ENCODE measurements at regions not wholly inside any gene's neighbourhood (a gene's known extent, or its start where the extent isn't known, plus 50 kb on each side); places are given as distances from the start of the nearest gene placed in this dataset.

DNA sequence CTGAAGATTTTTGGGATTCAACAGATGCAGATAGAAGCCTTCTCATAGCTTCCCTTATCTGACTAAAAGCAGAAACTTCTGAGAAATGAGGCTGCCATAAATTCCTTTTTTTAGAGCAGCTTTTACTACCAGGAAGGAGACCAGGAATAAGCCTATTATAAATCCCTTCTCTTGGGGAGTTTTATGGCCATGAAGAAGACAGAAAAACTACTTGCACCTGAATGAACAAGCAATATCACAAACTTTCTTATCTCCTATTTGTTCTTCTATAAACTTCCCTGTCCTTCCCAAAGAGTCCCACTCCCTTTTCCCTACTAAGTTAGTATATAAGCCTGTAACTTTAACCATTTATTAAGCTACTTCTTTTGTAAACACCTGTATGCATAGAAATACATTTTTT, 603.1 kb downstream of the NSUN3 start (continued):
- TF ChIP-seq, protein P1, sequence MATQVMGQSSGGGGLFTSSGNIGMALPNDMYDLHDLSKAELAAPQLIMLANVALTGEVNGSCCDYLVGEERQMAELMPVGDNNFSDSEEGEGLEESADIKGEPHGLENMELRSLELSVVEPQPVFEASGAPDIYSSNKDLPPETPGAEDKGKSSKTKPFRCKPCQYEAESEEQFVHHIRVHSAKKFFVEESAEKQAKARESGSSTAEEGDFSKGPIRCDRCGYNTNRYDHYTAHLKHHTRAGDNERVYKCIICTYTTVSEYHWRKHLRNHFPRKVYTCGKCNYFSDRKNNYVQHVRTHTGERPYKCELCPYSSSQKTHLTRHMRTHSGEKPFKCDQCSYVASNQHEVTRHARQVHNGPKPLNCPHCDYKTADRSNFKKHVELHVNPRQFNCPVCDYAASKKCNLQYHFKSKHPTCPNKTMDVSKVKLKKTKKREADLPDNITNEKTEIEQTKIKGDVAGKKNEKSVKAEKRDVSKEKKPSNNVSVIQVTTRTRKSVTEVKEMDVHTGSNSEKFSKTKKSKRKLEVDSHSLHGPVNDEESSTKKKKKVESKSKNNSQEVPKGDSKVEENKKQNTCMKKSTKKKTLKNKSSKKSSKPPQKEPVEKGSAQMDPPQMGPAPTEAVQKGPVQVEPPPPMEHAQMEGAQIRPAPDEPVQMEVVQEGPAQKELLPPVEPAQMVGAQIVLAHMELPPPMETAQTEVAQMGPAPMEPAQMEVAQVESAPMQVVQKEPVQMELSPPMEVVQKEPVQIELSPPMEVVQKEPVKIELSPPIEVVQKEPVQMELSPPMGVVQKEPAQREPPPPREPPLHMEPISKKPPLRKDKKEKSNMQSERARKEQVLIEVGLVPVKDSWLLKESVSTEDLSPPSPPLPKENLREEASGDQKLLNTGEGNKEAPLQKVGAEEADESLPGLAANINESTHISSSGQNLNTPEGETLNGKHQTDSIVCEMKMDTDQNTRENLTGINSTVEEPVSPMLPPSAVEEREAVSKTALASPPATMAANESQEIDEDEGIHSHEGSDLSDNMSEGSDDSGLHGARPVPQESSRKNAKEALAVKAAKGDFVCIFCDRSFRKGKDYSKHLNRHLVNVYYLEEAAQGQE (IDR thresholded peaks at IDR 0.05; ENCODE audit: unreplicated experiment), result no peak
- no peak for TF ChIP-seq ZNF114 (CRISPR knock-in tag; IDR thresholded peaks at IDR 0.05)
- TF ChIP-seq NANOG (IDR thresholded peaks at IDR 0.05; ENCODE audit: borderline replicate concordance), result no peak
- no peak for TF ChIP-seq CREB1 (CRISPR knock-in tag; IDR thresholded peaks at IDR 0.05; ENCODE audit: low read depth)
- no peak for TF ChIP-seq JUNB (IDR thresholded peaks at IDR 0.05; ENCODE audit: unreplicated experiment)
- TF ChIP-seq, protein P2, sequence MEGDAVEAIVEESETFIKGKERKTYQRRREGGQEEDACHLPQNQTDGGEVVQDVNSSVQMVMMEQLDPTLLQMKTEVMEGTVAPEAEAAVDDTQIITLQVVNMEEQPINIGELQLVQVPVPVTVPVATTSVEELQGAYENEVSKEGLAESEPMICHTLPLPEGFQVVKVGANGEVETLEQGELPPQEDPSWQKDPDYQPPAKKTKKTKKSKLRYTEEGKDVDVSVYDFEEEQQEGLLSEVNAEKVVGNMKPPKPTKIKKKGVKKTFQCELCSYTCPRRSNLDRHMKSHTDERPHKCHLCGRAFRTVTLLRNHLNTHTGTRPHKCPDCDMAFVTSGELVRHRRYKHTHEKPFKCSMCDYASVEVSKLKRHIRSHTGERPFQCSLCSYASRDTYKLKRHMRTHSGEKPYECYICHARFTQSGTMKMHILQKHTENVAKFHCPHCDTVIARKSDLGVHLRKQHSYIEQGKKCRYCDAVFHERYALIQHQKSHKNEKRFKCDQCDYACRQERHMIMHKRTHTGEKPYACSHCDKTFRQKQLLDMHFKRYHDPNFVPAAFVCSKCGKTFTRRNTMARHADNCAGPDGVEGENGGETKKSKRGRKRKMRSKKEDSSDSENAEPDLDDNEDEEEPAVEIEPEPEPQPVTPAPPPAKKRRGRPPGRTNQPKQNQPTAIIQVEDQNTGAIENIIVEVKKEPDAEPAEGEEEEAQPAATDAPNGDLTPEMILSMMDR (conservative IDR thresholded peaks at IDR 0.05; ENCODE audit: low read depth in 2 of 2), result no peak

DNA sequence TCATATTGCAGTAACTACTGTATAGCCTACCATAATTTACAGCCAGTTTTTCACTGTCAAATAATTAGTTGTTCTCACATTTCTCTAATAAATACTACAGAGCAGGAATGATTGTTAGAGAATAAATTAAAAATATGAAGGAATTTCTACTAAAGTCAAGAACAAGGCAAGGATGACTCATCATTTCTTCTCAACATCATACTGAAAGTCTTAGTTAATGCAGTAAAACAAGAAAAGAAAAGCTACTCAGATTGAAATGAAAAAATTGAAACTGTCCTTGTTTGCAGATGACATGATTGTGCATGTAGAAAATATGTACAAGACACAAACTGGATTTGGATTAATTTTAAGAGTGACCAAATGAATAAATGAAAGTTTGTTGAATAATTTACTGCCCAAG, 608.2 kb downstream of the NSUN3 start:
- H3F3A ChIP-seq (replicated peaks; ENCODE audit: low read depth), result no peaks in the 10 kb centered on the region
- H2AFZ ChIP-seq, result no peak overlapping the region
- no peaks in the 10 kb centered on the region for H3K27me3 ChIP-seq (ENCODE audit: insufficient read depth)
- DNase-seq (ENCODE audit: low spot score) (no peak), ATAC-seq (no peak)
- H3K9me2 ChIP-seq (ENCODE audit: insufficient read depth), result no peaks in the 10 kb centered on the region
- no peaks in the 10 kb centered on the region for H3K79me2 ChIP-seq (replicated peaks; ENCODE audit: insufficient read depth)
- Mint-ChIP-seq H3K27me3 (ENCODE audit: insufficient read depth, low read depth, poor library complexity) (no peaks in the 10 kb centered on the region), H3K27ac (no peak overlapping the region), H3K4me1 (peaks cover 2% of the 10 kb centered on the region; the same call in 2 of the 3 replicates), H3K4me3 (no peak overlapping the region), H3K9me3 (0 out of 3 replicates have a peak, but pooled peaks cover 4% of the 10 kb centered on the region), H3K36me3 (ENCODE audit: low read depth) (no peaks in the 10 kb centered on the region)
- no peaks in the 10 kb centered on the region for H3K36me3 ChIP-seq (ENCODE audit: insufficient read depth)
- no peaks in the 10 kb centered on the region for H4K20me1 ChIP-seq (replicated peaks; ENCODE audit: insufficient read depth)
- no peak overlapping the region for H3K4me3 ChIP-seq
- H3K4me1 ChIP-seq (ENCODE audit: insufficient read depth), result no peaks in the 10 kb centered on the region
- no peak overlapping the region for H3K4me2 ChIP-seq
- no peak overlapping the region for H3K27ac ChIP-seq (ENCODE audit: low read depth)
- TF ChIP-seq EZH2 (IDR thresholded peaks at IDR 0.05; ENCODE audit: low read depth, unreplicated experiment) (no peak), EZH2phosphoT487 (IDR thresholded peaks at IDR 0.05; ENCODE audit: unreplicated experiment) (no peak), POLR2AphosphoS5 (IDR thresholded peaks at IDR 0.05; ENCODE audit: low read depth) (no peak), ZNF331 (CRISPR knock-in tag; IDR thresholded peaks at IDR 0.05; ENCODE audit: low read depth) (no peak), ZNF114 (CRISPR knock-in tag; IDR thresholded peaks at IDR 0.05) (no peak), STAT1 (IDR thresholded peaks at IDR 0.05; ENCODE audit: unreplicated experiment) (no peak), CREB1 (CRISPR knock-in tag; IDR thresholded peaks at IDR 0.05; ENCODE audit: low read depth) (no peak), NANOG (IDR thresholded peaks at IDR 0.05; ENCODE audit: borderline replicate concordance) (no peak), JUNB (IDR thresholded peaks at IDR 0.05; ENCODE audit: unreplicated experiment) (no peak)
- TF ChIP-seq, protein P1 (IDR thresholded peaks at IDR 0.05; ENCODE audit: unreplicated experiment), result no peak
- TF ChIP-seq, protein P2 (conservative IDR thresholded peaks at IDR 0.05; ENCODE audit: low read depth in 2 of 2), result no peak

All from GM23338 (cell line).